GM12878 (cell line): ENCODE measurements at regions not wholly inside any gene's neighbourhood (a gene's known extent, or its start where the extent isn't known, plus 50 kb on each side); places are given as distances from the start of the nearest gene placed in this dataset.

Source experiments
- ATAC-seq: fragments of 200-7000 bp; cut with Tn5 transposase; 3 replicates; pipeline ENCODE4 v1.9.1; 2020; ENCODE audit warnings: mild to moderate bottlenecking, moderate library complexity
- BruUV-seq: library from RNA; stranded (reverse); fragments of 400-500 nt; replicated peaks from 2 replicates; lab custom pipeline; 2021; lab: Mats Ljungman, UMichigan
- CTCF ChIA-PET: fragments of 300-600 bp; sonication (Branson Sonifier 250); formaldehyde crosslinking; extraction: SDS; loops from one replicate; lab custom pipeline; 2021; ENCODE audit warnings: inconsistent platforms; lab: Yijun Ruan, JAX
- POLR2A ChIA-PET: fragments of 350-600 bp; formaldehyde crosslinking; extraction: SDS; loops from one replicate; lab custom pipeline; 2021; ENCODE audit warnings: inconsistent platforms; lab: Charles Lee
- RAD21 ChIA-PET: fragments of 300-600 bp; sonication (Branson Sonifier 250); formaldehyde crosslinking; loops from one replicate; lab custom pipeline; 2023; ENCODE audit warnings: antibody characterized with exemption; ENCODE audit not compliant: unreplicated experiment; lab: Charles Lee
- SMC1A ChIA-PET: fragments of 300-600 bp; sonication (Branson Sonifier 250); formaldehyde crosslinking; loops from one replicate; lab custom pipeline; 2023; ENCODE audit not compliant: unreplicated experiment, uncharacterized antibody; lab: Charles Lee
- DNase-seq: peaks from one replicate; pipeline ENCODE4 v3.0.0-alpha.2; 2011; ENCODE audit warnings: low read depth, low spot score
- FAIRE-seq: peaks from 3 replicates; lab custom pipeline; 2011; peaks lifted over from hg19 to GRCh38; lab: Jason Lieb, UNC
- H2AFZ ChIP-seq: 2 replicates; pipeline ENCODE4 v1.6.0; 2011; ENCODE audit warnings: low read depth, low read length, control low read depth; ENCODE audit not compliant: control insufficient read depth
- H3K27ac ChIP-seq: 2 replicates; pipeline ENCODE4 v1.5.1; 2011; ENCODE audit warnings: control low read depth; ENCODE audit not compliant: control insufficient read depth, insufficient read depth
- H3K27me3 ChIP-seq, 2 experiments: replicated peaks in 1 of 2; 2 replicates each; pipeline versions ENCODE4 v1.6.0 to v1.6.1; 2011; ENCODE audit warnings: low read length in 1 of 2; ENCODE audit not compliant: control insufficient read depth in 2 of 2, insufficient read depth in 2 of 2
- H3K36me3 ChIP-seq, 2 experiments: 2 replicates each; pipeline ENCODE4 v1.5.1; 2011; ENCODE audit warnings: low read length in 1 of 2; ENCODE audit not compliant: control insufficient read depth in 2 of 2, insufficient read depth in 2 of 2
- H3K4me1 ChIP-seq: 2 replicates; pipeline ENCODE4 v1.6.1; 2011; ENCODE audit warnings: mild to moderate bottlenecking, low read length, moderate library complexity, mixed read lengths; ENCODE audit not compliant: control insufficient read depth, insufficient read depth
- H3K4me2 ChIP-seq: 2 replicates; pipeline ENCODE4 v1.6.0; 2011; ENCODE audit warnings: control low read depth; ENCODE audit not compliant: control insufficient read depth, insufficient read depth
- H3K4me3 ChIP-seq: fragments of 200-600 bp; sonication (generic); 2 replicates; pipeline ENCODE4 v1.5.1; 2016
- H3K79me2 ChIP-seq: 2 replicates; pipeline ENCODE4 v1.6.0; 2011; ENCODE audit warnings: low read length; ENCODE audit not compliant: control insufficient read depth, insufficient read depth
- H3K9ac ChIP-seq: 2 replicates; pipeline ENCODE4 v1.8.0; 2011; ENCODE audit warnings: low read length, control low read depth, mixed read lengths; ENCODE audit not compliant: control insufficient read depth, insufficient read depth
- H3K9me3 ChIP-seq: replicated peaks from 3 replicates; pipeline ENCODE4 v1.5.1; 2011; ENCODE audit warnings: mild to moderate bottlenecking, low read length; ENCODE audit not compliant: control insufficient read depth, insufficient read depth
- H4K20me1 ChIP-seq: 2 replicates; pipeline ENCODE4 v1.6.0; 2011; ENCODE audit not compliant: control insufficient read depth, insufficient read depth
- ATF7 ChIP-seq: fragments of 450-650 bp; IDR thresholded peaks from 2 replicates; pipeline ENCODE4 v1.6.1; 2016; ENCODE audit warnings: low read depth, mild to moderate bottlenecking
- CREB1 ChIP-seq: IDR thresholded peaks from 2 replicates; pipeline ENCODE4 v1.6.1; 2012; ENCODE audit warnings: low read depth, mild to moderate bottlenecking, inconsistent platforms
- GATAD2B ChIP-seq: fragments of 450-650 bp; conservative IDR thresholded peaks from 2 replicates; pipeline ENCODE4 v1.6.1; 2017; ENCODE audit warnings: low read depth, mild to moderate bottlenecking, moderate library complexity
- MLLT1 ChIP-seq: fragments of 450-650 bp; IDR thresholded peaks from 2 replicates; pipeline ENCODE4 v1.6.1; 2016; ENCODE audit warnings: mild to moderate bottlenecking
- NKRF ChIP-seq: fragments of 450-650 bp; conservative IDR thresholded peaks from 2 replicates; pipeline ENCODE4 v1.6.1; 2017; ENCODE audit warnings: mild to moderate bottlenecking, moderate library complexity
- PAX5 ChIP-seq: IDR thresholded peaks from 2 replicates; pipeline ENCODE4 v1.6.1; 2011; ENCODE audit warnings: low read depth, low read length, borderline replicate concordance
- RELB ChIP-seq: fragments of 450-650 bp; IDR thresholded peaks from 2 replicates; pipeline ENCODE4 v1.6.1; 2017; ENCODE audit warnings: low read depth, mild to moderate bottlenecking, moderate library complexity
- SMARCA5 ChIP-seq: fragments of 450-650 bp; IDR thresholded peaks from 2 replicates; pipeline ENCODE4 v1.6.1; 2017; ENCODE audit warnings: mild to moderate bottlenecking
- WGBS: methylation state at CpG from one replicate; pipeline ENCODE4 v1.1.6; 2016; ENCODE audit warnings: low lambda C conversion rate; ENCODE audit not compliant: insufficient replicate concordance, insufficient coverage; ENCODE audit errors: missing lambda C conversion rate; 5-methylcytosine and 5-hydroxymethylcytosine counted together
- in situ Hi-C: fragments of 300-500 bp; cut with MboI; formaldehyde crosslinking; loops from 9 replicates; pipeline ENCODE4 v1.14.3; 2018; ENCODE audit warnings: mixed read lengths
- intact Hi-C: fragments of 100-400 bp; cut with micrococcal nuclease; formaldehyde crosslinking; loops from one replicate; pipeline ENCODE4 v1.14.2; 2022; ENCODE audit not compliant: unreplicated experiment

GRCh38 chr4:135601351-135601750, 1399.8 kb upstream of the PABPC4L start (continued):
- TF ChIP-seq NKRF (no peak), SMARCA5 (no peak), PAX5 (no peak)

- TF ChIP-seq RELB (no peak), GATAD2B (no peak), MLLT1 (no peak), SMARCA5 (no peak), ATF7 (no peak), CREB1 (no peak)
- no peak overlapping the region for H3K4me2 ChIP-seq
- H3K79me2 ChIP-seq: no peaks in the 10 kb centered on the region
- FAIRE-seq (no peak), ATAC-seq (no peak), DNase-seq (no peak)
- H3K27ac ChIP-seq: no peak overlapping the region
- no peaks in the 10 kb centered on the region for H4K20me1 ChIP-seq
- no peaks in the 10 kb centered on the region for H3K27me3 ChIP-seq
- H3K9ac ChIP-seq: no peak overlapping the region
- no TSS peak for BruUV-seq
- no peak overlapping the region for H2AFZ ChIP-seq
- RAD21 ChIA-PET: no interaction called here
- H3K9me3 ChIP-seq: no peaks in the 10 kb centered on the region
- intact Hi-C loops (no loop called here), in situ Hi-C loops (no loop called here)
- SMC1A ChIA-PET: interaction anchor here (1.7 kb wide), 1 partner anchor 14 kb away, joined by 3 read pairs; no protein-coding TSS in a partner anchor
- H3K4me1 ChIP-seq: no peaks in the 10 kb centered on the region
- POLR2A ChIA-PET: no interaction called here
- CTCF ChIA-PET: interaction anchor here (1.4 kb wide), 1 partner anchor 10 kb away, joined by 3 read pairs; no protein-coding TSS in a partner anchor
- no peaks in the 10 kb centered on the region for H3K36me3 ChIP-seq
- 0% methylated on average over 1 of the region's 1 CpG for WGBS
- H3K4me3 ChIP-seq: no peak overlapping the region
These were observed 1396.6 kb upstream of the PABPC4L start for GRCh38 chr4:135598151-135598550.
